Activated naive CD8-positive, alpha-beta T cell treated with anti-CD3 and anti-CD28 coated beads, Interleukin-2, amount 50 U/mL, for 16 hours (primary cell): ENCODE measurements at regions not wholly inside any gene's neighbourhood (a gene's known extent, or its start where the extent isn't known, plus 50 kb on each side); places are given as distances from the start of the nearest gene placed in this dataset.
"Not testable (repeated sequence)": the region's sequence is repeated elsewhere in the genome, so short reads cannot be mapped to it uniquely, and the experiment has no call there.

Experiments
- DNase-seq: peaks from one replicate; pipeline ENCODE4 v3.0.0-alpha.2; 2020; ENCODE audit warnings: low read depth, low spot score

- DNase-seq = no peak
These were observed 580.4 kb upstream of the TBL1XR1 start for GRCh38 chr3:177777699-177778098.

- DNase-seq = no peak
These were observed 581.4 kb upstream of the TBL1XR1 start for GRCh38 chr3:177778633-177779032.

- DNase-seq = no peak
These were observed 584.4 kb upstream of the TBL1XR1 start for GRCh38 chr3:177781686-177782161.

GRCh38 chr3:177783338-177783737 is 586.1 kb upstream of the TBL1XR1 start:
- no peak for DNase-seq

- DNase-seq = no peak
These were observed 586.5 kb upstream of the TBL1XR1 start for GRCh38 chr3:177783767-177784166.

- DNase-seq = no peak
These were observed 590.2 kb upstream of the TBL1XR1 start for GRCh38 chr3:177787279-177788041.

- no peak for DNase-seq
These were observed 592.2 kb upstream of the TBL1XR1 start for GRCh38 chr3:177789500-177789899.

GRCh38 chr3:177792311-177793030 is 595.2 kb upstream of the TBL1XR1 start:
- DNase-seq = no peak

- no peak for DNase-seq
These were observed 596.2 kb upstream of the TBL1XR1 start for GRCh38 chr3:177793451-177793850.

GRCh38 chr3:177795216-177795615 is 597.9 kb upstream of the TBL1XR1 start:
- DNase-seq = no peak

GRCh38 chr3:177795859-177796258 is 598.6 kb upstream of the TBL1XR1 start:
- no peak for DNase-seq

- DNase-seq = not testable (repeated sequence)
These were observed 602.9 kb upstream of the TBL1XR1 start for GRCh38 chr3:177800147-177800546.

- DNase-seq = no peak
These were observed 603.3 kb upstream of the TBL1XR1 start for GRCh38 chr3:177800561-177800960.

GRCh38 chr3:177802151-177802900 is 605.0 kb upstream of the TBL1XR1 start:
- no peak for DNase-seq

GRCh38 chr3:177803500-177803899 is 606.2 kb upstream of the TBL1XR1 start:
- DNase-seq = no peak

GRCh38 chr3:177804032-177804431 is 606.8 kb upstream of the TBL1XR1 start:
- no peak for DNase-seq

GRCh38 chr3:177804646-177805045 is 607.4 kb upstream of the TBL1XR1 start:
- DNase-seq = no peak

GRCh38 chr3:177807150-177807875 is 610.0 kb upstream of the TBL1XR1 start:
- DNase-seq = no peak

GRCh38 chr3:177808928-177809478 is 611.7 kb upstream of the TBL1XR1 start:
- not testable (repeated sequence) for DNase-seq

GRCh38 chr3:177810162-177810623 is 612.9 kb upstream of the TBL1XR1 start:
- DNase-seq = no peak

GRCh38 chr3:177811112-177811511 is 613.8 kb upstream of the TBL1XR1 start:
- DNase-seq = no peak
